Keratinocyte (primary cell): ENCODE measurements at regions not wholly inside any gene's neighbourhood (a gene's known extent, or its start where the extent isn't known, plus 50 kb on each side); places are given as distances from the start of the nearest gene placed in this dataset.

Source experiments
- DNase-seq: peaks from one replicate; pipeline ENCODE4 v3.0.0-alpha.2; 2011; ENCODE audit warnings: low read depth, missing footprints, low spot score
- FAIRE-seq: peaks from 2 replicates; lab custom pipeline; 2011; peaks lifted over from hg19 to GRCh38; lab: Jason Lieb, UNC
- H2AFZ ChIP-seq: 2 replicates; pipeline ENCODE4 v1.6.0; 2012; ENCODE audit warnings: low read length, control low read depth, inconsistent platforms; ENCODE audit not compliant: control insufficient read depth
- H3K27ac ChIP-seq: 2 replicates; pipeline ENCODE4 v1.5.1; 2011; ENCODE audit warnings: low read length; ENCODE audit not compliant: control insufficient read depth, insufficient read depth
- H3K27me3 ChIP-seq: 3 replicates; pipeline ENCODE4 v1.6.0; 2011; ENCODE audit warnings: low read length; ENCODE audit not compliant: control insufficient read depth, insufficient read depth; ENCODE audit errors: extremely low read depth
- H3K36me3 ChIP-seq, 2 experiments: 2 replicates in 1 of 2; 3 replicates in 1 of 2; pipeline ENCODE4 v1.5.1; 2011; ENCODE audit warnings: low read length in 2 of 2, mild to moderate bottlenecking in 1 of 2; ENCODE audit not compliant: control insufficient read depth in 2 of 2, insufficient read depth in 2 of 2; ENCODE audit errors: extremely low read depth in 1 of 2
- H3K4me1 ChIP-seq: 3 replicates; pipeline ENCODE4 v1.5.1; 2011; ENCODE audit warnings: low read length; ENCODE audit not compliant: control insufficient read depth, insufficient read depth; ENCODE audit errors: extremely low read depth
- H3K4me2 ChIP-seq: 3 replicates; pipeline ENCODE4 v1.6.0; 2011; ENCODE audit warnings: low read depth, low read length; ENCODE audit not compliant: control insufficient read depth, insufficient read depth; ENCODE audit errors: extremely low read depth
- H3K4me3 ChIP-seq, 3 experiments: fragments of 200-600 bp in 1 of 3; sonication (generic) in 1 of 3; 2 replicates in 2 of 3; 3 replicates in 1 of 3; pipeline ENCODE4 v1.5.1; 2011 to 2016; ENCODE audit warnings: low read length in 3 of 3, mild to moderate bottlenecking in 3 of 3, control low read depth in 2 of 3, inconsistent platforms in 1 of 3, low read depth in 1 of 3, mixed read lengths in 1 of 3, mixed run types in 1 of 3, moderate library complexity in 1 of 3; ENCODE audit not compliant: control insufficient read depth in 2 of 3, insufficient read depth in 2 of 3; ENCODE audit errors: extremely low read depth in 1 of 3
- H3K79me2 ChIP-seq: 2 replicates; pipeline ENCODE4 v1.6.0; 2012; ENCODE audit warnings: low read length; ENCODE audit not compliant: control insufficient read depth, insufficient read depth
- H3K9ac ChIP-seq: 3 replicates; pipeline ENCODE4 v1.6.0; 2011; ENCODE audit warnings: low read length; ENCODE audit not compliant: control insufficient read depth, insufficient read depth; ENCODE audit errors: extremely low read depth
- H3K9me1 ChIP-seq: 3 replicates; pipeline ENCODE4 v1.6.0; 2011; ENCODE audit warnings: low read length; ENCODE audit not compliant: control insufficient read depth, insufficient read depth; ENCODE audit errors: extremely low read depth
- H3K9me3 ChIP-seq: 2 replicates; pipeline ENCODE4 v1.5.1; 2012; ENCODE audit warnings: low read depth, low read length; ENCODE audit not compliant: control insufficient read depth
- H4K20me1 ChIP-seq: 3 replicates; pipeline ENCODE4 v1.6.0; 2011; ENCODE audit warnings: low read length; ENCODE audit not compliant: control insufficient read depth, insufficient read depth; ENCODE audit errors: extremely low read depth
- EZH2 ChIP-seq: IDR thresholded peaks from one replicate; pipeline ENCODE4 v1.6.1; 2012; ENCODE audit warnings: inconsistent platforms, mild to moderate bottlenecking, low read length, moderate library complexity
- dilution Hi-C: fragments of 300-500 bp; cut with MboI; formaldehyde crosslinking; loops from one replicate; pipeline ENCODE4 v1.7.0; 2020; ENCODE audit warnings: low sequenced_read_pairs; ENCODE audit not compliant: extremely low pct_ligation_motif_present
- TF ChIP-seq, protein P1 (sequence below), 3 experiments: IDR thresholded peaks in 1 of 3; conservative IDR thresholded peaks in 1 of 3; optimal IDR thresholded peaks in 1 of 3; 2 replicates in 2 of 3; 3 replicates in 1 of 3; pipeline versions ENCODE3 to v1.5.1; 2011; ENCODE audit warnings: low read length in 3 of 3, mild to moderate bottlenecking in 3 of 3, moderate library complexity in 2 of 3, control low read depth in 1 of 3, inconsistent platforms in 1 of 3; ENCODE audit not compliant: insufficient read depth in 2 of 3; ENCODE audit errors: extremely low read depth in 1 of 3

DNA sequence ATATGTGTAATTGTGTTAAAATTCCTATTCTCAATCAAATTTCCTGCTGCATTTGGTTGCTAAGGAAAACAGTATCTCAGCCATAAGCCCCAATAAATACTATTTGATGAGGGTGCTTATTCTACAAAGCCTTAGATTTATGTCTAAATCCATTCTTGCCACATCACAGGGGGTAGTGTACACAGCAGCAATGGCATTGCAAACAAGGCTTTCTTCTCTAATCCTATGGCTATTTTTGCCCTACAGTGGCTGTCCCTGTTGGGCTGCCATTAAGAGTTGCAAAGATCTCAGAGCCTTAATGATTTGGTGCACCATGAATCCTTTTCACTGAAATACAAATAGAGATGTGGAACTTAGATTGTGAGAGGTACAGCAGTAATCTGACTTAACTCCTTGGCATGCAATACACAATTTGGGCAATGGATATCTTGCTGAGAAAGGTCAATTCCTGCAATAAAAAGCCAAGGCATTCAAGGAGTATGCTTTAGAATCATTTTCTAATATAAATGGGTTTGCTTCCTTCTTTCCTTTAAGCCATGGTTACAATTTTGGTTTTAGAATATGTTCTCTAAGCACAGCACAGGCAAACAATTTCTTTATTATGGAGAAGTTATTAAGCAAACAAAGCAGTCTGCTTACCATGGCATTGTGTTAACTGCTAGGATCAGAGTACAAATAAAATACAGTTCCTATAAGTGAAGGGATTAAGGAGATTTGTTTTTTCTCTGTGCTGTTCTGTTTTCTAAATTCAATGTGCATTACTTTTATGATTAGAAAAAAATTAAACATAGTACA lies 69.8 kb upstream of the CD302 start:
- no peak overlapping the region for H3K4me3 ChIP-seq
- H3K9me1 ChIP-seq: no peaks in the 10 kb centered on the region
- no peak overlapping the region for H3K4me2 ChIP-seq
- H3K9ac ChIP-seq: no peak overlapping the region
- dilution Hi-C loops: no loop called here
- DNase-seq (no peak), FAIRE-seq (no peak)
- H4K20me1 ChIP-seq: no peaks in the 10 kb centered on the region
- no peak for TF ChIP-seq EZH2
- TF ChIP-seq, protein P1, sequence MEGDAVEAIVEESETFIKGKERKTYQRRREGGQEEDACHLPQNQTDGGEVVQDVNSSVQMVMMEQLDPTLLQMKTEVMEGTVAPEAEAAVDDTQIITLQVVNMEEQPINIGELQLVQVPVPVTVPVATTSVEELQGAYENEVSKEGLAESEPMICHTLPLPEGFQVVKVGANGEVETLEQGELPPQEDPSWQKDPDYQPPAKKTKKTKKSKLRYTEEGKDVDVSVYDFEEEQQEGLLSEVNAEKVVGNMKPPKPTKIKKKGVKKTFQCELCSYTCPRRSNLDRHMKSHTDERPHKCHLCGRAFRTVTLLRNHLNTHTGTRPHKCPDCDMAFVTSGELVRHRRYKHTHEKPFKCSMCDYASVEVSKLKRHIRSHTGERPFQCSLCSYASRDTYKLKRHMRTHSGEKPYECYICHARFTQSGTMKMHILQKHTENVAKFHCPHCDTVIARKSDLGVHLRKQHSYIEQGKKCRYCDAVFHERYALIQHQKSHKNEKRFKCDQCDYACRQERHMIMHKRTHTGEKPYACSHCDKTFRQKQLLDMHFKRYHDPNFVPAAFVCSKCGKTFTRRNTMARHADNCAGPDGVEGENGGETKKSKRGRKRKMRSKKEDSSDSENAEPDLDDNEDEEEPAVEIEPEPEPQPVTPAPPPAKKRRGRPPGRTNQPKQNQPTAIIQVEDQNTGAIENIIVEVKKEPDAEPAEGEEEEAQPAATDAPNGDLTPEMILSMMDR (optimal IDR thresholded peaks at IDR 0.05 in 1 of 3, IDR thresholded peaks at IDR 0.05 in 1 of 3, conservative IDR thresholded peaks at IDR 0.05 in 1 of 3; ENCODE audit: extremely low read depth in 1 of 3, insufficient read depth in 2 of 3, low read length in 3 of 3): no peak
- H3K36me3 ChIP-seq: no peaks in the 10 kb centered on the region
- no peaks in the 10 kb centered on the region for H3K9me3 ChIP-seq
- H3K79me2 ChIP-seq: no peaks in the 10 kb centered on the region
- no peak overlapping the region for H2AFZ ChIP-seq
- no peaks in the 10 kb centered on the region for H3K4me1 ChIP-seq
- no peaks in the 10 kb centered on the region for H3K27me3 ChIP-seq
- H3K27ac ChIP-seq: no peak overlapping the region

- H3K9me1 ChIP-seq: no peaks in the 10 kb centered on the region
- H3K9me3 ChIP-seq: no peaks in the 10 kb centered on the region
- no peak overlapping the region for H2AFZ ChIP-seq
- no peaks in the 10 kb centered on the region for H4K20me1 ChIP-seq
- H3K36me3 ChIP-seq: no peaks in the 10 kb centered on the region
- H3K9ac ChIP-seq: no peak overlapping the region
- no peak overlapping the region for H3K27ac ChIP-seq
- H3K4me3 ChIP-seq: no peak overlapping the region
- no peaks in the 10 kb centered on the region for H3K79me2 ChIP-seq
- no peak for DNase-seq
- no peak overlapping the region for H3K4me2 ChIP-seq
- H3K4me1 ChIP-seq: no peaks in the 10 kb centered on the region
- dilution Hi-C loops: no loop called here
- TF ChIP-seq, protein P1 (optimal IDR thresholded peaks at IDR 0.05 in 1 of 3, IDR thresholded peaks at IDR 0.05 in 1 of 3, conservative IDR thresholded peaks at IDR 0.05 in 1 of 3; ENCODE audit: extremely low read depth in 1 of 3, insufficient read depth in 2 of 3, low read length in 3 of 3): no peak
- no peak for TF ChIP-seq EZH2
- FAIRE-seq: no peak
- H3K27me3 ChIP-seq: no peaks in the 10 kb centered on the region
Observed at GRCh38 chr2:159863526-159864160, 65.6 kb upstream of the CD302 start.
